ENCODE measurements at regions not wholly inside any gene's neighbourhood (a gene's known extent, or its start where the extent isn't known, plus 50 kb on each side); places are given as distances from the start of the nearest gene placed in this dataset.
"Not testable (repeated sequence)": the region's sequence is repeated elsewhere in the genome, so short reads cannot be mapped to it uniquely, and the experiment has no call there.

GRCh38 chr9:40930426-40930825 is 198.1 kb downstream of the FOXD4L6 start:
- not testable (repeated sequence) for DNase-seq (ENCODE audit: low spot score)

GRCh38 chr9:40929488-40929845 is 199.0 kb downstream of the FOXD4L6 start:
- not testable (repeated sequence) for DNase-seq (ENCODE audit: low spot score)

DNA sequence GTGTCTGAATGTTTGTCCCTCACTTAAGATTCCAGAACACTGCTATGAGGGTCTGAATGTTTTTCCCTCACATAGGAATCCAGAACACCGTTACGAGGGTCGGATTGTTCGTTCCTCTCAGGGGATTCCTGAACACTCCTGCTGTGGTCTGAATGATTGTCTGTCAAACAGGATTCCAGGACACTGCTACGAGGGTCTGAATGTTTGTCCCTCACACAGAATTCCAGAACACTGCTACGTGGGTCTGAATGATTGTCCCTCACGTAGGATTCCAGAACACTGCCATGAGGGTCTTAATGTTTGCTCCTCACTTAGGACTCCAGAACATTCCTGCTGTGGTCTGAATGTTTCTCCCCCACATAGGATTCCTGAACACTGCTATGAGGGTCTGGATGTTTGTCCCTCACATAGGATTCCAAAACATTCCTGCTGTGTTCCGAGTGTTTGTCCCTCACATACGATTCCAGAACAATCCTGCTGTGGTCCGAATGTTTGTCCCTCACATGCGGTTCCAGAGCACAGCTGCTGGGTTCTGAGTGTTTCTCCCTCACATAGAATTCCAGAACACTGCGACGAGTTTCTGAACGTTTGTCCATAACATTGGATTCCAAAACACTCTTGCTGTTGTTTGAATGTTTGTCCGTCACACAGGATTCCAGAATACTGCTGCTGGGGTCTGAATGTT is 199.5 kb downstream of the FOXD4L6 start:
- no peak for DNase-seq (ENCODE audit: low spot score)

DNA sequence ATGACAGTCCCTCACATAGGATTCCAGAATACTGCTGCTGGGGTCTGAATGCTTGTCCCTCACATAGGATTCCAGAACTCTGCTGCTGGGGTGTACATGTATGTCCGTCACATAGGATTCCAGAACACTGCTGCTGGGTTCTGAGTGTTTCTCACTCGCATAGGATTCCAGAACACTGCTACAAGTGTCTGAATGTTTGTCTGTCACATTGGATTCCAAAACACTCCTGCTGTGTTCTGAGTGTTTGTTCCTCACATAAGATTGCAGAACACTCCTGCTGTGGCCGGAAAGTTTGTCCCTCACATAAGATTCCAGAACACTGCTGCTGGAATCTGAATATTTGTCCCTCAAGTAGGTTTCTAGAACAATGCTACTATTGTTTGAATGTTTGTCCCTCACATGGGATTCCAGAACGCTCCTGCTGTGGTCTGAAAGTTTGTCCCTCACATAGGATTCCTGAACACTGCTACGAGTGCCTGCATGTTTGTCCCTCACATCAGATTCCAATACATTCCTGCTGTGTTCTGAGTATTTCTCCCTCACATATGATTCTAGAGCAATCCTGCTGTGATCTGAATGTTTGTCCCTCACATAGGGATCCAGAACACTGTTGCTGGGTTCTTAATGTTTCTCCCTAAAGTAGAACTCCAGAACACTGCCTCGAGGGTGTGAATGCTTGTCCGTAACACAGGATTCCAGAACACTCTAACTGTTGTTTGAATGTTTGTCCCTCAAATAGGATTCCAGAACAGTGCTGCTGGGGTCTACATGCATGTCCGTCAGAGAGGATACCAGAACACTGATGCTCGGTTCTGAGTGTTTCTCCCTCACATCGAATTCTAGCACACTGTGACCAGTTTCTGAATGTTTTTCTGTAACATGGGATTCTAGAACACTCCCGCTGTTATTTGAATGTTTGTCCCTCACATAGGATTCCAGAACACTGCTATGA is 200.4 kb downstream of the FOXD4L6 start:
- no peak for DNase-seq (ENCODE audit: low spot score)

GRCh38 chr9:40927260-40927631 is 201.2 kb downstream of the FOXD4L6 start:
- DNase-seq (ENCODE audit: low spot score) = no peak

- DNase-seq (ENCODE audit: low spot score) = no peak
These were observed 201.8 kb downstream of the FOXD4L6 start for GRCh38 chr9:40926404-40927259.

DNA sequence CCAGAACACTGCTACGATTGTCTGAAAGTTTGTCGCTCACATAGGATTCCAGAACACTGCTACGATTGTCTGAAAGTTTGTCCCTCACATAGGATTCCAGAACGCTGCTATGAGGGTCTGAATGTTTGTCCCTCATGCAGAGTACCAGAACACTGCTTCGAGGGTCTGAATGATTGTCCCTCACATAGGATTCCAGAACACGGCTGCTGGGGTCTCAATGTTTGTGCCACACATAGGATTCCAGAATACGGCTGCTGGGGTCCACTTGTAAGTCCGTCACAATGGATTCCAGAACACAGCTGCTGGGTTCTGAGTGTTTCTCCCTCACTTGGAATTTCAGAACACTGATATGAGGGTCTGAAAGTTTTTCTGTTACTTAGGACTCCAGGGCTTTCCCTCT is 203.3 kb downstream of the FOXD4L6 start:
- DNase-seq (ENCODE audit: low spot score) = no peak

DNA sequence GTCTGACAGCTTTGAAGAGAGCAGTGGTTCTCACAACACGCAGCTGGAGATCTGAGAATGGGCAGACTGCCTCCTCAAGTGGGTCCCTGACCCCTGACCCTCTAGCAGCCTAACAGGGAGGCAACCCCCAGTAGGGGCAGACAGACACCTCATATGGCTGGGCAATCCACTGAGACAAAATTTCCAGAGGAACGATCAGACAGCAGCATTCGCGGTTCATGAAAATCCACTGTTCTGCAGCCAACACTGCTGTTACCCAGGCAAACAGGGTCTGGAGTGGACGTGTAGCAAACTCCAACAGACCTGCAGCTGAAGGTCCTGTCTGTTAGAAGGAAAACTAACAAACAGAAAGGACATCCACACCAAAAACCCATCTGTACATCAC is 212.1 kb downstream of the FOXD4L6 start:
- not testable (repeated sequence) for DNase-seq (ENCODE audit: low spot score)

- DNase-seq (ENCODE audit: low spot score) = not testable (repeated sequence)
These were observed 212.7 kb downstream of the FOXD4L6 start for GRCh38 chr9:40915660-40916398.

DNA sequence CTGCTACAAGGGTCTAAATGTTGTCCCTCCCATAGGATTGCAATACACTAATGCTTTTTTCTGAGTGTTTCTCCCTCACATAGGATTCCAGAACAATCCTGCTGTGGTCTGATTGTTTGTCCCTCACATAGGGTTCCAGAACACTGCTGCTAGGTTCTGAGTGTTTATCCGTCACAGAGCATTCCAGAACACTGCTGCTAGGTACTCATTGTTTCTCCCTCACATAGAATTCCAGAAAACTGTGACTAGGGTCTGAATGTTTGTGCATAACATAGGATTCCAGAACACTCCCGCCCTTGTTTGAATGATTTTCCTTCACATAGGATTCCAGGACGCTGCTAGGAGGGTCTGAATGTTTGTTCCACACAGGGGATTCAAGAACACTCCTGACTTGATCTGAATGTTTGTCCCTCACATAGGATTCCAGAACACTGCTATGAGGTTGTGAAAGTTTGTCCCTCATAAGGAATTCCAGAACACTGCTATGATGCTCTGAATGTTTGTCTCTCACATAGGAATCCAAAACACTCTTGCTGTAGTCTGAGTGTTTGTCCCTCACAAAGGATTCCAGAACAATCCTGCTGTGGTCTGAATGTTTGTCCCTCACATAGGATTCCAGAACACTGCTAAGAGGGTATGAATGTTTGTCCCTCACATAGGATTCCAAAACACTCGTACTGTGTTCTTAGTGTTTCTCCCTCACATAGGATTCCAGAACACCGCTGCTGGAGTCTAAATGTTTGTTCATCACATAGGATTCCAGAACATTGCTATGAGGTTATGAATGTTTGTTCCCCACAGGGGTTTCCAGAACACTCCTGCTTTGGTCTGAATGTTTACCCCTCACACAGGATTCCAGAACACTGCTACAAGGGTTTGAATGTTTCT is 213.5 kb downstream of the FOXD4L6 start:
- DNase-seq (ENCODE audit: low spot score) = no peak

DNA sequence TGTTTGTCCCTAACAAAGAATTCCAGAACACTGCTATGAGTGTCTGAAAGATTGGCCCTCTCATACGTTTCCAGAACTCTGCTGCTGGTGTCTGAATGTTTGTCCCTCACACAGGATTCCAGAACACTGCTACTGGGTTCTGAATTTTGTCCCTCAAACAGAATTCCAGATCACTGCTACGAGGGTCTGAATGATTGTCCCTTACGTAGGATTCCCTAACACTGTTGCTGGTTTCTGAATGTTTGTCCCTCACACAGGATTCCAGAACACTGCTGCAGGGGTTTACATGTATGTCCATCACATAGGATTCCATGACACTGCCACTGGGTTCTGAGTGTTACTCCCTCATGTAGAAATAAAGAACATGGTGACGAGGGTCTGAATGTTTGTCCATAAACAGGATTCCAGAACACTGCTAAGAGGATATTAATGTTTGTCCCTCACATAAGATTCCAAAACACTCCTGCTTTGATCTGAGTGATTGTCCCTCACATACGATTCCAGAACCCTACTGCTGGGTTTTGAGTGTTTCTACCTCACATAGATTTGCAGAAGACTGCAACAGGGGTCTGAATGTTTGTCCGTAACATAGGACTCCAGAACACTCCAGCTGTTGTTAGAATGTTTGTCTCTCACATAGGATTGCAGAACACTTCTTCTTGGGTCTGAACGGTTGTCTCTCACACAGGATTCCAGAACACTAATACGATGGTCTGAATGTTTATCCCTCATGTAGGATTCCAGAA is 214.4 kb downstream of the FOXD4L6 start:
- no peak for DNase-seq (ENCODE audit: low spot score)

GRCh38 chr9:40913096-40913719 is 215.3 kb downstream of the FOXD4L6 start:
- DNase-seq (ENCODE audit: low spot score) = no peak

DNA sequence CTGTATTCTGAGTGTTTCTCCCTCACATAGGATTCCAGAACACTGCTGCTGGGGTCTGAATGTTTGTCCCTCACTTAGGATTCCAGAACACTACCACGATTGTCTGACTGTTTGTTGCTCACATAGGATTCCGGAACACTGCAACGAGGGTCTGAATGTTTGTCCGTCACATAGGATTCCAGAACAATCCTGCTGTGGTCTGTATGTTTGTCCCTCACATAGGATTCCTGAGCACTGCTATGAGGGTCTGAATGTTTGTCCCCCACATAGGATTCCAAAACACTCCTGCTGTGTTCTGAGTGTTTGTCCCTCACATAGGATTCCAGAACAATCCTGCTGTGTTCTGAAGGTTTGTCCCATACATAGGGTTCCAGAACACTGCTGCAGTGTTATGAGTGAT is 215.8 kb downstream of the FOXD4L6 start:
- not testable (repeated sequence) for DNase-seq (ENCODE audit: low spot score)

DNA sequence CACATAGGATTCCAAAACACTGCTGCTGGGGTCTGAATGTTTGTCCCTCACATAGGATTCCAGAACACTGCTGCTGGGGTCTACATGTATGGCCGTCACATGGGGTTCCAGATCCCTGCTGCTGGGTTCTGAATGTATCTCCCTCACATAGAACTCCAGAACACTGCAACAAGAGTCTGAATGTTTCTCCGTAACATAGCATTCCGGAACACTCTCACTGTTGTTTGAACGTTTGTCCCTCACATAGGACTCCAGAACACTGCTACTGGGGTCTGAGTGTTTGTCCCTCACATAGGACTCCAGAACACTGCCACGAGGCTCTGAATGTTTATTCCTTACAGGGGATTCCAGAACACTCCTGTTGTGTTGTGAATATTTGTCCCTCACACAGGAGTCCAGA is 216.8 kb downstream of the FOXD4L6 start:
- DNase-seq (ENCODE audit: low spot score) = no peak

DNA sequence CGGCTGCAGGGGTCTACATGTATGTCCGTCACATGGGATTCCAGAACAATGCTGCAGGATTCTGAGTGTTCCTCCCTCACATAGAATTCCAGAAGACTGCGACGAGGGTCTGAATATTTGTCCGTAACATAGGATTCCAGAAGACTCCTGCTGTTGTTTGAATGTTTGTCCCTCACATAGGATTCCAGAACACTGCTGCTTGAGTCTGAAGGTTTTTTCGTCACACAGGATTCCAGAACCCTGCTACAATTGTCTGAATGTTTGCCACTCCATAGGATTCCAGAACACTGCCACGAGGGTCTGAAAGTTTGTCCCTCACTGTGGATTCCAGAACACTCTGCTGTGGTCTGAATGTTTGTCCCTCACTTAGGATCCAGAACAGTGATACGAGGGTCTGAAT is 217.5 kb downstream of the FOXD4L6 start:
- DNase-seq (ENCODE audit: low spot score) = not testable (repeated sequence)

DNA sequence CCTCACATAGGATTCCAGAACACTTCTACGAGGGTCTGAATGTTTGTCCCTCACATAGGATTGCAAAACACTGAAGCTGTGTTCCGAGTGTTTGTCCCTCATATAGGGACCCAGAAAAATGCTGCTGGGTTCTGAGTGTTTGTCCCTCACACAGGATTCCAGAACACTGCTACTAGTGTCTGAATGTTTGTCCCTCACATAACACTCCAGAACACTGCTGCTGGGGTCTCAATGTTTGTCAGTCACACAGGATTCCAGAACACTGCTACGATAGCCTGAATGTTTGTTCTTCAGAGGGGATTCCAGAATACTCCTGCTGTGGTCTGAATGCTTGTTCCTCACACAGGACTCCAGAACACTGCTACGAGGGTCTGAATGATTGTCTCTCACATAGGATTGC is 218.7 kb downstream of the FOXD4L6 start:
- no peak for DNase-seq (ENCODE audit: low spot score)

GRCh38 chr9:40909111-40909510 is 219.4 kb downstream of the FOXD4L6 start:
- DNase-seq (ENCODE audit: low spot score) = not testable (repeated sequence)

DNA sequence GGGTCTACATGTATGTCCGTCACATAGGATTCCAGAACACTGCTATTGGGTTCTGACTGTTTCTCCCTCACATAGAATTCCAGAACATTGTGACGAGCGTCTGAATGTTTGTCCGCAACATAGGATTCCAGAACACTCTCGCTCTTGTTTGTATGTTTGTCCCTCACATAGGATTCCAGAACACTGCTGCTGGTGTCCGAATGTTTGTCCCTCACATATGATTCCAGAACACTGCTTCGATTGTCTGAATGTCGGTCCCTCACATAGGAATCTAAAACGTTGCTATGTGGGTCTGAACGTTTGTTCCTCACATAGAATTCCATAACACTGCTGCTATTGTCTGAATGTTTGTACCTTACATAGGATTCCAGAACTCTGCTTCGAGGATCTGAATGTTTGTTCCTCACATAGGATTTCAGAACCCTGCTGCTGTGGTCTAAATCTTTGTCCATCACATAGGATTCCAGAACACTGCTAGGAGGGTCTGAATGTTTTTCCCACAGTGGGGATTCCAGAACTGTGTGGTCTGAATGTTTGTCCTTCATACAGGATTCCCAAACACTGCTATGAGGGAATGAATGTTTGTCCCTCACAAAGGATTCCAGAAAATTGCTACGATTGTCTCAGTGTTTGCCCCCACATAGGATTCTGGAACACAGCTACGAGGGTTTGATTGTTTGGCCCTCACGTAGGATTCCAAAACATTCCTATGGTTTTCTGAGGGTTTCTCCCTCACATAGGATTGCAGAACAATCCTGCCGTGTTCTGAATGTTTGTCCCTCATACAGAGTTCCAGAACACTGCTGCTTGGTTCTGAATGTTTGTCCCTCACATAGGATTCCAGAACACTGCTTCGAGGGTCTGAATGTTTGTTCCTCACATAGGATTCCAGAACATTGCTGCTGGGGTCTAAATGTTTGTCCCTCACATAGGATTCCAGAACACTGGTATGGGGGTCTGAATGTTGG is 220.5 kb downstream of the FOXD4L6 start:
- no peak for DNase-seq (ENCODE audit: low spot score)
